ENCODE measurements at regions not wholly inside any gene's neighbourhood (a gene's known extent, or its start where the extent isn't known, plus 50 kb on each side); places are given as distances from the start of the nearest gene placed in this dataset.

DNA sequence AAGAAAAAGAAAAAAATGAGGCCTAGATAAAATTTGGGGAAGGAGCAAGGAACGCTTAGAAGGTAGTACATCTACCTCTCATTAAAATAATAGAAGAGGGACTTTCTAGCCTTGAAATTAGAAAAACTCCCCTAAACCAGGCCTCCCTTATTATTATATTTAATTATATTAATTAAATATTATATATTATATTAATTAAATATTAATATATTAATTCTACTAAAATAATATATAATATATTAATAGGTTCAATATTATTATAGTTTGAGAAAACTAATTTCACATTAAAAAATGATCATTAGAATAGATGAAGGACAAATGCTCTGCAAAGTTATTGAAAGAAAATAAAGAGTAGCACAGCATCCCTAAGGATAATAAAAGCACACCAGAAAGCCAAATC is 449.4 kb downstream of the NBAS start:
- Histone ChIP-seq H3K18ac (ENCODE audit: extremely low read depth, low read length) (no peak overlapping the region), H2BK5ac (ENCODE audit: low read depth, low read length) (no peak overlapping the region), H3K36me3 (ENCODE audit: control insufficient read depth in 2 of 4, insufficient read depth in 4 of 4, low read length in 3 of 4) (peaks cover 0 to 3% (median 0%) of the 10 kb centered on the region in 4 experiments; a peak in 2 of 8 replicates), H2AFZ (ENCODE audit: low read length) (no peak overlapping the region), H3K79me1 (ENCODE audit: low read depth, low read length) (no peaks in the 10 kb centered on the region), H3K4me3 (ENCODE audit: extremely low read depth in 1 of 4, insufficient read depth in 2 of 4, low read depth in 3 of 4, low read length in 4 of 4) (no peak overlapping the region), H3K79me2 (ENCODE audit: control insufficient read depth in 1 of 2, insufficient read depth in 2 of 2, low read length in 2 of 2) (no peaks in the 10 kb centered on the region), H4K20me1 (replicated peaks in 1 of 2; ENCODE audit: control insufficient read depth in 1 of 2, insufficient read depth in 2 of 2, low read length in 2 of 2) (no peaks in the 10 kb centered on the region), H3K23me2 (ENCODE audit: low read depth, low read length) (no peaks in the 10 kb centered on the region; the same call in 1 of the 2 replicates), H2BK20ac (ENCODE audit: low read length) (no peak overlapping the region), H3K56ac (replicated peaks; ENCODE audit: insufficient read length, low read depth, low read length) (no peak overlapping the region), H2BK15ac (ENCODE audit: low read length) (no peak overlapping the region), H3K27me3 (replicated peaks in 1 of 4; ENCODE audit: control insufficient read depth in 3 of 4, extremely low read depth in 1 of 4, insufficient read depth in 3 of 4, low read length in 3 of 4) (no peaks in the 10 kb centered on the region), H3K4me1 (replicated peaks in 1 of 4; ENCODE audit: control insufficient read depth in 3 of 4, insufficient read depth in 4 of 4, low read length in 3 of 4) (no peaks in the 10 kb centered on the region), H3K4me2 (ENCODE audit: insufficient read depth in 1 of 2, low read depth in 2 of 2, low read length in 2 of 2) (no peak overlapping the region), H2BK12ac (ENCODE audit: low read depth, low read length) (no peak overlapping the region), H2AK5ac (ENCODE audit: low read depth, low read length) (no peak overlapping the region), H3K27ac (ENCODE audit: low read depth, low read length) (no peak overlapping the region), H4K5ac (ENCODE audit: insufficient read length, low read depth, low read length) (no peak overlapping the region), H3K14ac (ENCODE audit: insufficient read length) (no peak overlapping the region), H3K4ac (replicated peaks; ENCODE audit: insufficient read length, low read depth, low read length) (no peak overlapping the region), H4K8ac (ENCODE audit: extremely low read depth, insufficient read depth, low read length) (no peak overlapping the region), H3K9ac (replicated peaks in 1 of 4; ENCODE audit: extremely low read depth in 1 of 4, low read depth in 3 of 4, low read length in 3 of 4) (no peak overlapping the region), H3K9me3 (ENCODE audit: insufficient read depth in 2 of 2, low read depth in 1 of 2, low read length in 1 of 2) (peaks cover 7 to 14% of the 10 kb centered on the region in 2 experiments; a peak in 3 of 4 replicates), H2BK120ac (replicated peaks; ENCODE audit: low read depth, low read length) (no peak overlapping the region), H4K91ac (replicated peaks; ENCODE audit: insufficient read length, low read length) (no peak overlapping the region), H3K23ac (ENCODE audit: insufficient read length) (no peak overlapping the region)
- FAIRE-seq = no peak
- DNase-seq (ENCODE audit: low read depth in 1 of 2, low spot score in 2 of 2) = no peak
- CTCF ChIA-PET (ENCODE audit: partially characterized antibody) = no interaction called here
- POLR2A ChIA-PET (ENCODE audit: partially characterized antibody) = no interaction called here
- WGBS, 2 experiments (ENCODE audit: extremely low coverage in 1 of 2, insufficient coverage in 1 of 2, insufficient read length in 1 of 2, insufficient replicate concordance in 2 of 2, low coverage in 1 of 2, low lambda C conversion rate in 2 of 2, missing lambda C conversion rate in 1 of 2) = 82% methylated on average over 1 of the region's 1 CpG; no CpG with 5 or more reads in 1 of the 2 experiments
- TF ChIP-seq POU5F1 (IDR thresholded peaks at IDR 0.05; ENCODE audit: low read depth, low read length) = no peak
- TF ChIP-seq CBX8 (IDR thresholded peaks at IDR 0.05; ENCODE audit: borderline replicate concordance, low read depth, low read length) = no peak
- TF ChIP-seq, protein P1, sequence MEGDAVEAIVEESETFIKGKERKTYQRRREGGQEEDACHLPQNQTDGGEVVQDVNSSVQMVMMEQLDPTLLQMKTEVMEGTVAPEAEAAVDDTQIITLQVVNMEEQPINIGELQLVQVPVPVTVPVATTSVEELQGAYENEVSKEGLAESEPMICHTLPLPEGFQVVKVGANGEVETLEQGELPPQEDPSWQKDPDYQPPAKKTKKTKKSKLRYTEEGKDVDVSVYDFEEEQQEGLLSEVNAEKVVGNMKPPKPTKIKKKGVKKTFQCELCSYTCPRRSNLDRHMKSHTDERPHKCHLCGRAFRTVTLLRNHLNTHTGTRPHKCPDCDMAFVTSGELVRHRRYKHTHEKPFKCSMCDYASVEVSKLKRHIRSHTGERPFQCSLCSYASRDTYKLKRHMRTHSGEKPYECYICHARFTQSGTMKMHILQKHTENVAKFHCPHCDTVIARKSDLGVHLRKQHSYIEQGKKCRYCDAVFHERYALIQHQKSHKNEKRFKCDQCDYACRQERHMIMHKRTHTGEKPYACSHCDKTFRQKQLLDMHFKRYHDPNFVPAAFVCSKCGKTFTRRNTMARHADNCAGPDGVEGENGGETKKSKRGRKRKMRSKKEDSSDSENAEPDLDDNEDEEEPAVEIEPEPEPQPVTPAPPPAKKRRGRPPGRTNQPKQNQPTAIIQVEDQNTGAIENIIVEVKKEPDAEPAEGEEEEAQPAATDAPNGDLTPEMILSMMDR (IDR thresholded peaks at IDR 0.05; ENCODE audit: control extremely low read depth in 1 of 3, insufficient read depth in 1 of 3, low read depth in 1 of 3, low read length in 3 of 3) = no peak
- TF ChIP-seq EZH2 (IDR thresholded peaks at IDR 0.05; ENCODE audit: low read depth, low read length, severe bottlenecking) = no peak
- no peak for TF ChIP-seq POLR2A (IDR thresholded peaks at IDR 0.05; ENCODE audit: control extremely low read depth in 1 of 2, low read depth in 2 of 2, low read length in 2 of 2)
- TF ChIP-seq, protein P2, sequence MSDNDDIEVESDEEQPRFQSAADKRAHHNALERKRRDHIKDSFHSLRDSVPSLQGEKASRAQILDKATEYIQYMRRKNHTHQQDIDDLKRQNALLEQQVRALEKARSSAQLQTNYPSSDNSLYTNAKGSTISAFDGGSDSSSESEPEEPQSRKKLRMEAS (IDR thresholded peaks at IDR 0.05) = no peak
- no peak for TF ChIP-seq TCF12 (IDR thresholded peaks at IDR 0.05; ENCODE audit: low read depth, low read length)
- TF ChIP-seq NANOG (IDR thresholded peaks at IDR 0.05; ENCODE audit: insufficient read depth, low read depth, low read length, poor library complexity, severe bottlenecking) = no peak
- TF ChIP-seq SP4 (IDR thresholded peaks at IDR 0.05; ENCODE audit: low read length) = no peak
